Endothelial cell of umbilical vein (primary cell): ENCODE measurements at regions not wholly inside any gene's neighbourhood (a gene's known extent, or its start where the extent isn't known, plus 50 kb on each side); places are given as distances from the start of the nearest gene placed in this dataset.

ENCODE experiments used
- BruUV-seq: library from RNA; stranded (reverse); fragments of 400-500 nt; replicated peaks from 2 replicates; lab custom pipeline; 2021; lab: Mats Ljungman, UMichigan
- CTCF ChIA-PET: fragments of 300-600, 350-600 bp; sonication (Branson Sonifier 250); formaldehyde crosslinking; loops from one replicate; lab custom pipeline; 2021; ENCODE audit warnings: antibody characterized with exemption, inconsistent platforms; lab: Charles Lee
- POLR2A ChIA-PET: fragments of 300-600, 350-600 bp; sonication (Branson Sonifier 250); formaldehyde crosslinking; loops from one replicate; lab custom pipeline; 2021; ENCODE audit warnings: antibody characterized with exemption, inconsistent platforms; lab: Charles Lee
- DNase-seq: peaks from one replicate; pipeline ENCODE4 v3.0.0-alpha.2; 2011; ENCODE audit warnings: low read depth, low spot score
- FAIRE-seq: peaks from 2 replicates; lab custom pipeline; 2011; peaks lifted over from hg19 to GRCh38; lab: Jason Lieb, UNC
- H2AFZ ChIP-seq: 2 replicates; pipeline ENCODE4 v1.6.0; 2012; ENCODE audit warnings: low read depth, low read length, control low read depth, inconsistent platforms
- H3K27ac ChIP-seq: 2 replicates; pipeline ENCODE4 v1.5.1; 2011; ENCODE audit warnings: low read depth, mild to moderate bottlenecking, control low read depth, low read length, moderate library complexity; ENCODE audit not compliant: insufficient read depth
- H3K27me3 ChIP-seq, 2 experiments: 2 replicates each; pipeline versions ENCODE4 v1.6.0 to v1.6.1; 2011; ENCODE audit warnings: low read length in 2 of 2, mixed read lengths in 1 of 2; ENCODE audit not compliant: control insufficient read depth in 2 of 2, insufficient read depth in 2 of 2
- H3K36me3 ChIP-seq, 2 experiments: 2 replicates in 1 of 2; 3 replicates in 1 of 2; pipeline ENCODE4 v1.5.1; 2011; ENCODE audit warnings: low read length in 2 of 2, mild to moderate bottlenecking in 1 of 2, moderate library complexity in 1 of 2; ENCODE audit not compliant: control insufficient read depth in 2 of 2, insufficient read depth in 2 of 2; ENCODE audit errors: extremely low read depth in 1 of 2
- H3K4me1 ChIP-seq: 3 replicates; pipeline ENCODE4 v1.5.1; 2011; ENCODE audit warnings: mild to moderate bottlenecking, low read length; ENCODE audit not compliant: control insufficient read depth, insufficient read depth; ENCODE audit errors: extremely low read depth
- H3K4me2 ChIP-seq: 2 replicates; pipeline ENCODE4 v1.6.1; 2011; ENCODE audit warnings: low read length, control low read depth, mixed read lengths; ENCODE audit not compliant: insufficient read depth
- H3K4me3 ChIP-seq, 3 experiments: fragments of 200-600 bp in 1 of 3; sonication (generic), shearing (Covaris generic) in 1 of 3; replicated peaks in 1 of 3; 2 replicates each; pipeline ENCODE4 v1.5.1; 2011 to 2016; ENCODE audit warnings: control low read depth in 3 of 3, low read length in 3 of 3, mild to moderate bottlenecking in 2 of 3, inconsistent platforms in 1 of 3, low read depth in 1 of 3, moderate library complexity in 1 of 3; ENCODE audit not compliant: insufficient read depth in 1 of 3
- H3K79me2 ChIP-seq: 2 replicates; pipeline ENCODE4 v1.6.0; 2012; ENCODE audit warnings: low read length, inconsistent platforms; ENCODE audit not compliant: control insufficient read depth, insufficient read depth
- H3K9ac ChIP-seq: replicated peaks from 2 replicates; pipeline ENCODE3; 2011; ENCODE audit warnings: low read length, control low read depth; ENCODE audit not compliant: insufficient read depth; ENCODE audit errors: extremely low read depth
- H3K9me1 ChIP-seq: replicated peaks from 3 replicates; pipeline ENCODE4 v1.6.0; 2011; ENCODE audit warnings: mild to moderate bottlenecking, low read length; ENCODE audit not compliant: control insufficient read depth, insufficient read depth; ENCODE audit errors: extremely low read depth
- H3K9me3 ChIP-seq: replicated peaks from 2 replicates; pipeline ENCODE4 v1.5.1; 2012; ENCODE audit warnings: low read length, inconsistent platforms; ENCODE audit not compliant: control insufficient read depth, insufficient read depth
- H4K20me1 ChIP-seq: replicated peaks from 2 replicates; pipeline ENCODE3; 2011; ENCODE audit warnings: mild to moderate bottlenecking, low read length; ENCODE audit not compliant: control insufficient read depth, insufficient read depth; ENCODE audit errors: extremely low read depth
- EZH2 ChIP-seq: IDR thresholded peaks from 2 replicates; pipeline ENCODE4 v1.6.1; 2012; ENCODE audit warnings: borderline replicate concordance, low read depth, mild to moderate bottlenecking, moderate library complexity, low read length, inconsistent platforms; ENCODE audit not compliant: severe bottlenecking
- FOS ChIP-seq: IDR thresholded peaks from 2 replicates; pipeline ENCODE4 v1.6.1; 2011; ENCODE audit warnings: mild to moderate bottlenecking, low read length, moderate library complexity, borderline replicate concordance; ENCODE audit not compliant: insufficient read depth
- GATA2 ChIP-seq: IDR thresholded peaks from 2 replicates; pipeline ENCODE4 v1.7.0; 2011; ENCODE audit warnings: low read depth, mild to moderate bottlenecking, moderate library complexity, mixed read lengths, low read length; ENCODE audit not compliant: insufficient read length, insufficient read depth
- JUN ChIP-seq: IDR thresholded peaks from 2 replicates; pipeline ENCODE4 v1.6.1; 2011; ENCODE audit warnings: borderline replicate concordance, low read depth; ENCODE audit not compliant: insufficient read length, insufficient read depth
- MYC ChIP-seq: IDR thresholded peaks from one replicate; pipeline ENCODE4 v1.6.1; 2011; ENCODE audit warnings: mild to moderate bottlenecking, low read depth, low read length
- POLR2A ChIP-seq: IDR thresholded peaks from 2 replicates; pipeline ENCODE4 v1.6.1; 2012; ENCODE audit warnings: low read depth, mild to moderate bottlenecking, control low read depth, low read length
- POLR2AphosphoS5 ChIP-seq: IDR thresholded peaks from 2 replicates; pipeline ENCODE4 v1.6.1; 2012; ENCODE audit warnings: low read depth, mild to moderate bottlenecking, control low read depth, low read length, moderate library complexity; ENCODE audit not compliant: insufficient read depth
- dilution Hi-C: fragments of 300-500 bp; cut with MboI; formaldehyde crosslinking; loops from one replicate; pipeline ENCODE4 v1.15.0; 2019; ENCODE audit warnings: low sequenced_read_pairs; ENCODE audit not compliant: extremely low pct_ligation_motif_present
- intact Hi-C: fragments of 100-400 bp; cut with micrococcal nuclease; formaldehyde crosslinking; loops from one replicate; pipeline ENCODE4 v1.10.0; 2022
- TF ChIP-seq, protein P1 (sequence below), 2 donors: IDR thresholded peaks; 1 replicate in 1 of 2; 2 replicates in 1 of 2; pipeline ENCODE4 v1.5.1; 2011; ENCODE audit warnings: low read length in 2 of 2, mild to moderate bottlenecking in 2 of 2, moderate library complexity in 2 of 2, control low read depth in 1 of 2, inconsistent platforms in 1 of 2, low read depth in 1 of 2; ENCODE audit not compliant: insufficient read depth in 1 of 2; ENCODE audit errors: extremely low read depth in 1 of 2
- TF ChIP-seq, protein P2 (sequence below): IDR thresholded peaks from 2 replicates; pipeline ENCODE4 v1.6.1; 2011; ENCODE audit not compliant: insufficient read depth, insufficient read length

DNA sequence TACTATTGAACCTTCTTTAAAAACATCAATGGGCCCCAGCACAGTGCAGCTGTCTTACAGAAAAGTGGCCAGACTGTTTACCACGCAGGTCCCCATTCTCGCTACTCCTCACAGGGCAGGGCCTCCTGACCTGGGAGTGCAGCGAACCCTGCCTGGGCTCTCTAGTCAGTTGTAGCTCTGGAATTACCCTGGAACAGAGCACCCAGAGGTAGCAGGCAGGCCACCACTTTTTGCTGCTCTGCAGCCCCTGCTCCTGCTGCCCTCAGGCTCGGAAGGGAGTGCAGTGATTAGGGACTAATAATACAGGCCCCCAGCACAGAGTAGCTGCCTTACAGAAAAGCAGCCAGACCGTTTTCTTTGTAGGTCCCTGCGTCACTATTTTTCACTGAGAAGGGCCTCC lies 1563.0 kb downstream of the SUCLG1 start:
- Histone ChIP-seq H3K9me3 (no peaks in the 10 kb centered on the region), H3K9ac (no peak overlapping the region), H3K27ac (no peak overlapping the region), H2AFZ (no peak overlapping the region), H3K4me3 (no peak overlapping the region), H3K9me1 (no peaks in the 10 kb centered on the region), H3K36me3 (no peaks in the 10 kb centered on the region), H3K4me2 (no peak overlapping the region), H3K27me3 (no peaks in the 10 kb centered on the region), H3K4me1 (no peaks in the 10 kb centered on the region), H3K79me2 (no peaks in the 10 kb centered on the region), H4K20me1 (no peaks in the 10 kb centered on the region)
- TF ChIP-seq POLR2AphosphoS5 (no peak), EZH2 (no peak), FOS (no peak), GATA2 (no peak), MYC (no peak), POLR2A (no peak), JUN (no peak)
- TF ChIP-seq, protein P1, sequence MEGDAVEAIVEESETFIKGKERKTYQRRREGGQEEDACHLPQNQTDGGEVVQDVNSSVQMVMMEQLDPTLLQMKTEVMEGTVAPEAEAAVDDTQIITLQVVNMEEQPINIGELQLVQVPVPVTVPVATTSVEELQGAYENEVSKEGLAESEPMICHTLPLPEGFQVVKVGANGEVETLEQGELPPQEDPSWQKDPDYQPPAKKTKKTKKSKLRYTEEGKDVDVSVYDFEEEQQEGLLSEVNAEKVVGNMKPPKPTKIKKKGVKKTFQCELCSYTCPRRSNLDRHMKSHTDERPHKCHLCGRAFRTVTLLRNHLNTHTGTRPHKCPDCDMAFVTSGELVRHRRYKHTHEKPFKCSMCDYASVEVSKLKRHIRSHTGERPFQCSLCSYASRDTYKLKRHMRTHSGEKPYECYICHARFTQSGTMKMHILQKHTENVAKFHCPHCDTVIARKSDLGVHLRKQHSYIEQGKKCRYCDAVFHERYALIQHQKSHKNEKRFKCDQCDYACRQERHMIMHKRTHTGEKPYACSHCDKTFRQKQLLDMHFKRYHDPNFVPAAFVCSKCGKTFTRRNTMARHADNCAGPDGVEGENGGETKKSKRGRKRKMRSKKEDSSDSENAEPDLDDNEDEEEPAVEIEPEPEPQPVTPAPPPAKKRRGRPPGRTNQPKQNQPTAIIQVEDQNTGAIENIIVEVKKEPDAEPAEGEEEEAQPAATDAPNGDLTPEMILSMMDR (IDR thresholded peaks at IDR 0.05; ENCODE audit: extremely low read depth in 1 of 2, insufficient read depth in 1 of 2, low read depth in 1 of 2, low read length in 2 of 2), result no peak
- TF ChIP-seq, protein P2, sequence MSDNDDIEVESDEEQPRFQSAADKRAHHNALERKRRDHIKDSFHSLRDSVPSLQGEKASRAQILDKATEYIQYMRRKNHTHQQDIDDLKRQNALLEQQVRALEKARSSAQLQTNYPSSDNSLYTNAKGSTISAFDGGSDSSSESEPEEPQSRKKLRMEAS, result no peak
- DNase-seq (no peak), FAIRE-seq (no peak)
- CTCF ChIA-PET, result interaction anchor here (1.0 kb wide), 1 partner anchor 14 kb away, joined by 3 read pairs; no protein-coding TSS in a partner anchor
- dilution Hi-C loops, result no loop called here
- POLR2A ChIA-PET, result no interaction called here
- intact Hi-C loops, result no loop called here
- no TSS peak for BruUV-seq
